Hepatocyte (in vitro differentiated cells): ENCODE measurements at regions not wholly inside any gene's neighbourhood (a gene's known extent, or its start where the extent isn't known, plus 50 kb on each side); places are given as distances from the start of the nearest gene placed in this dataset.

Experiments
- DNase-seq: peaks from one replicate; pipeline ENCODE4 v3.0.0-alpha.2; 2016; ENCODE audit warnings: low spot score
- H2AFZ ChIP-seq: fragments of 200-600 bp; sonication (generic); 2 replicates; pipeline ENCODE4 v1.6.0; 2016; ENCODE audit warnings: antibody characterized with exemption, mild to moderate bottlenecking
- H3K27ac ChIP-seq: fragments of 200-600 bp; sonication (generic); 2 replicates; pipeline ENCODE4 v1.5.1; 2016; ENCODE audit warnings: mild to moderate bottlenecking
- H3K27me3 ChIP-seq: fragments of 200-600 bp; sonication (generic); 2 replicates; pipeline ENCODE4 v1.6.1; 2016
- H3K36me3 ChIP-seq: fragments of 200-600 bp; sonication (generic); replicated peaks from 2 replicates; pipeline ENCODE4 v1.5.1; 2016; ENCODE audit warnings: low read depth; ENCODE audit not compliant: insufficient read depth
- H3K4me1 ChIP-seq: fragments of 200-600 bp; sonication (generic); 2 replicates; pipeline ENCODE4 v1.5.1; 2016; ENCODE audit warnings: mild to moderate bottlenecking, moderate library complexity; ENCODE audit not compliant: insufficient read depth
- H3K4me2 ChIP-seq: fragments of 200-600 bp; sonication (generic); 2 replicates; pipeline ENCODE4 v1.6.0; 2016
- H3K4me3 ChIP-seq: fragments of 200-600 bp; sonication (generic); 2 replicates; pipeline ENCODE4 v1.5.1; 2016; ENCODE audit warnings: mild to moderate bottlenecking
- H3K79me2 ChIP-seq: fragments of 200-600 bp; sonication (generic); 2 replicates; pipeline ENCODE4 v1.6.0; 2017; ENCODE audit warnings: mild to moderate bottlenecking
- H3K9me2 ChIP-seq: fragments of 200-600 bp; sonication (generic); replicated peaks from 2 replicates; pipeline ENCODE4 v1.6.0; 2017; ENCODE audit warnings: mild to moderate bottlenecking; ENCODE audit not compliant: insufficient read depth
- H3K9me3 ChIP-seq: fragments of 200-600 bp; sonication (generic); 2 replicates; pipeline ENCODE4 v1.5.1; 2016; ENCODE audit warnings: low read depth, mild to moderate bottlenecking
- H4K20me1 ChIP-seq: fragments of 200-600 bp; sonication (generic); 2 replicates; pipeline ENCODE4 v1.6.0; 2016; ENCODE audit warnings: mild to moderate bottlenecking; ENCODE audit not compliant: insufficient read depth, poor library complexity, severe bottlenecking
- EZH2 ChIP-seq: fragments of 200-600 bp; sonication (generic); IDR thresholded peaks from 2 replicates; pipeline ENCODE4 v1.6.1; 2016; ENCODE audit warnings: antibody characterized with exemption, mild to moderate bottlenecking, borderline replicate concordance
- EZH2phosphoT487 ChIP-seq: fragments of 200-600 bp; sonication (generic); IDR thresholded peaks from one replicate; pipeline ENCODE4 v1.6.1; 2018; ENCODE audit warnings: antibody characterized with exemption, mild to moderate bottlenecking, low read depth, moderate library complexity; ENCODE audit not compliant: unreplicated experiment, severe bottlenecking
- WGBS: methylation state at CpG from one replicate; pipeline ENCODE4 v1.1.6; 2016; ENCODE audit warnings: low lambda C conversion rate; ENCODE audit errors: missing lambda C conversion rate; 5-methylcytosine and 5-hydroxymethylcytosine counted together
- TF ChIP-seq, protein P1 (sequence below): fragments of 200-600 bp; sonication (generic); IDR thresholded peaks from 2 replicates; pipeline ENCODE4 v1.5.1; 2016; ENCODE audit warnings: antibody characterized with exemption, mild to moderate bottlenecking; ENCODE audit not compliant: poor library complexity

GRCh38 chrX:71000139-71000538, 68.0 kb downstream of the SNX12 start:
- Histone ChIP-seq H2AFZ (no peak overlapping the region), H3K4me2 (no peak overlapping the region), H3K4me1 (no peaks in the 10 kb centered on the region), H3K79me2 (no peaks in the 10 kb centered on the region), H3K4me3 (no peak overlapping the region), H3K36me3 (no peaks in the 10 kb centered on the region), H4K20me1 (no peaks in the 10 kb centered on the region), H3K9me3 (no peaks in the 10 kb centered on the region), H3K27me3 (no peaks in the 10 kb centered on the region), H3K9me2 (no peaks in the 10 kb centered on the region), H3K27ac (no peak overlapping the region)
- TF ChIP-seq EZH2: no peak
- no peak for TF ChIP-seq EZH2phosphoT487
- TF ChIP-seq, protein P1, sequence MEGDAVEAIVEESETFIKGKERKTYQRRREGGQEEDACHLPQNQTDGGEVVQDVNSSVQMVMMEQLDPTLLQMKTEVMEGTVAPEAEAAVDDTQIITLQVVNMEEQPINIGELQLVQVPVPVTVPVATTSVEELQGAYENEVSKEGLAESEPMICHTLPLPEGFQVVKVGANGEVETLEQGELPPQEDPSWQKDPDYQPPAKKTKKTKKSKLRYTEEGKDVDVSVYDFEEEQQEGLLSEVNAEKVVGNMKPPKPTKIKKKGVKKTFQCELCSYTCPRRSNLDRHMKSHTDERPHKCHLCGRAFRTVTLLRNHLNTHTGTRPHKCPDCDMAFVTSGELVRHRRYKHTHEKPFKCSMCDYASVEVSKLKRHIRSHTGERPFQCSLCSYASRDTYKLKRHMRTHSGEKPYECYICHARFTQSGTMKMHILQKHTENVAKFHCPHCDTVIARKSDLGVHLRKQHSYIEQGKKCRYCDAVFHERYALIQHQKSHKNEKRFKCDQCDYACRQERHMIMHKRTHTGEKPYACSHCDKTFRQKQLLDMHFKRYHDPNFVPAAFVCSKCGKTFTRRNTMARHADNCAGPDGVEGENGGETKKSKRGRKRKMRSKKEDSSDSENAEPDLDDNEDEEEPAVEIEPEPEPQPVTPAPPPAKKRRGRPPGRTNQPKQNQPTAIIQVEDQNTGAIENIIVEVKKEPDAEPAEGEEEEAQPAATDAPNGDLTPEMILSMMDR: no peak
- WGBS: 83% methylated on average over 1 of the region's 1 CpG
- DNase-seq: no peak

DNA sequence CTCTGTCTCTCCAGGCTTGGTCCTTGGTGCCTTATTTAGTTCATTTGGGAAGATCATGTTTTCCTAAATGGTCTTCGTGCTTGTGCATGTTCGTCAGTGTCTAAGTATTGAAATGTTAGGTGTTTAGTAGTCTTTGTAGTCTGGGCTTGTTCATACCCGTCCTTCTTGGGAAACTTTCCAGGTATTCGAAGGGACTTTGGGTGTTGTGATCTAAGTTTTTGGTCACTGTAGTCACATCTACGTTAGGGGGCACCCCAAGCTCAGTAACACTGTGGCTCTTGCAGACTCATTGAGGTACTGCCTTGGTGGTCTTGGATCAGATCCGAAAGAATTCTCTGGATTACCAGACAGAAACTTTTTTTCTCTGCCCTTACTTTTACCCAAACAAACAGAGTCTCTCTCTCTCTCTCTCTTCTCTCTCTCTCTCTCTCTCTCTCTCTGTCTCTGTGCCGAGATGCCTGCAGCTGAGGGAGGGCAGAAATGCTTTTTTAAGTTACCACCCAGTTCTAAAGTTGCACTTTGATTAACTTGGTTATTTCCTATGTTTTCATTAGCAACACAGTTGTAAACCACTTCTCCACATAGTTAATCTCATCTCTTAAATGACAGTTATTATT, 67.6 kb upstream of the SLC7A3 start:
- TF ChIP-seq, protein P1: peak; percentile 51
- no peak for TF ChIP-seq EZH2phosphoT487
- no peaks in the 10 kb centered on the region for H3K27me3 ChIP-seq
- no peak overlapping the region for H3K27ac ChIP-seq
- H3K4me1 ChIP-seq: no peaks in the 10 kb centered on the region
- H3K79me2 ChIP-seq: no peaks in the 10 kb centered on the region
- H3K36me3 ChIP-seq: no peaks in the 10 kb centered on the region
- H2AFZ ChIP-seq: no peak overlapping the region
- DNase-seq: peak; percentile 58
- WGBS: 35% methylated on average over 7 of the region's 7 CpGs
- no peaks in the 10 kb centered on the region for H3K9me3 ChIP-seq
- H4K20me1 ChIP-seq: no peaks in the 10 kb centered on the region
- no peaks in the 10 kb centered on the region for H3K9me2 ChIP-seq
- no peak overlapping the region for H3K4me3 ChIP-seq
- no peak overlapping the region for H3K4me2 ChIP-seq

GRCh38 chrX:70995338-70995737, 64.4 kb upstream of the SLC7A3 start:
- WGBS: 83% methylated on average over 5 of the region's 5 CpGs
- Histone ChIP-seq H3K9me3 (no peaks in the 10 kb centered on the region), H3K9me2 (no peaks in the 10 kb centered on the region), H3K4me3 (no peak overlapping the region), H3K27me3 (no peaks in the 10 kb centered on the region), H3K36me3 (no peaks in the 10 kb centered on the region), H3K4me2 (no peak overlapping the region), H4K20me1 (no peaks in the 10 kb centered on the region), H3K4me1 (no peaks in the 10 kb centered on the region), H2AFZ (no peak overlapping the region), H3K79me2 (no peaks in the 10 kb centered on the region), H3K27ac (no peak overlapping the region)
- TF ChIP-seq, protein P1: no peak
- TF ChIP-seq EZH2 (no peak), EZH2phosphoT487 (no peak)
- DNase-seq: no peak

DNA sequence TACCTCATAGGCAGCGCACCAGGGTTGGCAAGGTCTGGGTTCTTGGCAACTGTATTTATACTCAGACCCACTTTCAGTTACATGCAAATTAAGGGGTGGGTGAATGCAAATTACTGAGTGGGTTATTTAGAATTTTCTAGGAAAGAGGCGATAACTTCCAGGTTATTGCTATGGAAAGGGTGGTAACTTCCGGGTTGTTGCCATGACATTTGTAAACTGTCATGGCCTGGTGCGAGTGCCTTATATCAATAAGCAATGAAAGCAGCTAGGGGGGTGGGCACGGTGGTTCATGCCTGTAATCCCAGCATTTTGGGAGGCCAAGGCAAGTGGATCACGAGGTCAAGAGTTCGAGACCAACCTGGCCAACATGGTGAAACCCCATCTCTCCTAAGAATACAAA, 57.5 kb upstream of the SLC7A3 start:
- H3K36me3 ChIP-seq: no peaks in the 10 kb centered on the region
- no peaks in the 10 kb centered on the region for H3K9me2 ChIP-seq
- H3K79me2 ChIP-seq: no peaks in the 10 kb centered on the region
- no peak overlapping the region for H2AFZ ChIP-seq
- no peaks in the 10 kb centered on the region for H3K4me1 ChIP-seq
- no peaks in the 10 kb centered on the region for H4K20me1 ChIP-seq
- 68% methylated on average over 7 of the region's 7 CpGs for WGBS
- no peak for DNase-seq
- TF ChIP-seq, protein P1: no peak
- TF ChIP-seq EZH2phosphoT487 (no peak), EZH2 (no peak)
- no peak overlapping the region for H3K4me3 ChIP-seq
- H3K9me3 ChIP-seq: no peaks in the 10 kb centered on the region
- no peak overlapping the region for H3K4me2 ChIP-seq
- no peaks in the 10 kb centered on the region for H3K27me3 ChIP-seq
- no peak overlapping the region for H3K27ac ChIP-seq
